Endothelial cell (in vitro differentiated cells): ENCODE measurements at regions not wholly inside any gene's neighbourhood (a gene's known extent, or its start where the extent isn't known, plus 50 kb on each side); places are given as distances from the start of the nearest gene placed in this dataset.
"Not testable (repeated sequence)": the region's sequence is repeated elsewhere in the genome, so short reads cannot be mapped to it uniquely, and the experiment has no call there.

Source experiments
- DNase-seq: peaks from one replicate; pipeline ENCODE4 v3.0.0; 2021; ENCODE audit warnings: low spot score
- H3K27ac Mint-ChIP-seq: one replicate; pipeline ENCODE4 v1.8.0; 2021; ENCODE audit warnings: mixed read lengths, inconsistent platforms; ENCODE audit not compliant: unreplicated experiment
- H3K27me3 Mint-ChIP-seq: one replicate; pipeline ENCODE4 v1.8.0; 2021; ENCODE audit warnings: mild to moderate bottlenecking, moderate library complexity, mixed read lengths, inconsistent platforms; ENCODE audit not compliant: unreplicated experiment
- H3K36me3 Mint-ChIP-seq: one replicate; pipeline ENCODE4 v1.8.0; 2021; ENCODE audit warnings: mild to moderate bottlenecking, low read depth, mixed read lengths, inconsistent platforms; ENCODE audit not compliant: unreplicated experiment
- H3K4me1 Mint-ChIP-seq: one replicate; pipeline ENCODE4 v1.8.0; 2021; ENCODE audit warnings: mild to moderate bottlenecking, mixed read lengths, inconsistent platforms; ENCODE audit not compliant: unreplicated experiment
- H3K4me3 Mint-ChIP-seq: one replicate; pipeline ENCODE4 v1.8.0; 2021; ENCODE audit warnings: mild to moderate bottlenecking, mixed read lengths, inconsistent platforms; ENCODE audit not compliant: unreplicated experiment
- H3K9me3 Mint-ChIP-seq: one replicate; pipeline ENCODE4 v1.8.0; 2021; ENCODE audit warnings: mixed read lengths, inconsistent platforms; ENCODE audit not compliant: unreplicated experiment
- TF ChIP-seq, protein P1 (sequence below): fragments of 200-600 bp; sonication (generic); IDR thresholded peaks from one replicate; pipeline ENCODE4 v1.5.0; 2021; ENCODE audit warnings: antibody characterized with exemption; ENCODE audit not compliant: unreplicated experiment

GRCh38 chr4:188658958-188659522, 519.8 kb downstream of the TRIML1 start:
- TF ChIP-seq, protein P1, sequence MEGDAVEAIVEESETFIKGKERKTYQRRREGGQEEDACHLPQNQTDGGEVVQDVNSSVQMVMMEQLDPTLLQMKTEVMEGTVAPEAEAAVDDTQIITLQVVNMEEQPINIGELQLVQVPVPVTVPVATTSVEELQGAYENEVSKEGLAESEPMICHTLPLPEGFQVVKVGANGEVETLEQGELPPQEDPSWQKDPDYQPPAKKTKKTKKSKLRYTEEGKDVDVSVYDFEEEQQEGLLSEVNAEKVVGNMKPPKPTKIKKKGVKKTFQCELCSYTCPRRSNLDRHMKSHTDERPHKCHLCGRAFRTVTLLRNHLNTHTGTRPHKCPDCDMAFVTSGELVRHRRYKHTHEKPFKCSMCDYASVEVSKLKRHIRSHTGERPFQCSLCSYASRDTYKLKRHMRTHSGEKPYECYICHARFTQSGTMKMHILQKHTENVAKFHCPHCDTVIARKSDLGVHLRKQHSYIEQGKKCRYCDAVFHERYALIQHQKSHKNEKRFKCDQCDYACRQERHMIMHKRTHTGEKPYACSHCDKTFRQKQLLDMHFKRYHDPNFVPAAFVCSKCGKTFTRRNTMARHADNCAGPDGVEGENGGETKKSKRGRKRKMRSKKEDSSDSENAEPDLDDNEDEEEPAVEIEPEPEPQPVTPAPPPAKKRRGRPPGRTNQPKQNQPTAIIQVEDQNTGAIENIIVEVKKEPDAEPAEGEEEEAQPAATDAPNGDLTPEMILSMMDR: no peak
- H3K36me3 Mint-ChIP-seq: no peaks in the 10 kb centered on the region
- H3K27me3 Mint-ChIP-seq: no peaks in the 10 kb centered on the region
- H3K9me3 Mint-ChIP-seq: no peaks in the 10 kb centered on the region
- no peak overlapping the region for H3K4me3 Mint-ChIP-seq
- no peaks in the 10 kb centered on the region for H3K4me1 Mint-ChIP-seq
- H3K27ac Mint-ChIP-seq: no peak overlapping the region
- DNase-seq: no peak

GRCh38 chr4:188660796-188661195, 521.6 kb downstream of the TRIML1 start:
- Mint-ChIP-seq H3K9me3 (no peaks in the 10 kb centered on the region), H3K4me3 (no peak overlapping the region), H3K27ac (no peak overlapping the region), H3K36me3 (no peaks in the 10 kb centered on the region), H3K27me3 (no peaks in the 10 kb centered on the region), H3K4me1 (no peaks in the 10 kb centered on the region)
- TF ChIP-seq, protein P1: no peak
- no peak for DNase-seq

- Mint-ChIP-seq H3K27me3 (no peaks in the 10 kb centered on the region), H3K9me3 (no peaks in the 10 kb centered on the region), H3K4me3 (no peak overlapping the region), H3K36me3 (no peaks in the 10 kb centered on the region), H3K4me1 (no peaks in the 10 kb centered on the region), H3K27ac (no peak overlapping the region)
- TF ChIP-seq, protein P1: no peak
- no peak for DNase-seq
These were observed 522.3 kb downstream of the TRIML1 start for GRCh38 chr4:188661502-188661901.

DNA sequence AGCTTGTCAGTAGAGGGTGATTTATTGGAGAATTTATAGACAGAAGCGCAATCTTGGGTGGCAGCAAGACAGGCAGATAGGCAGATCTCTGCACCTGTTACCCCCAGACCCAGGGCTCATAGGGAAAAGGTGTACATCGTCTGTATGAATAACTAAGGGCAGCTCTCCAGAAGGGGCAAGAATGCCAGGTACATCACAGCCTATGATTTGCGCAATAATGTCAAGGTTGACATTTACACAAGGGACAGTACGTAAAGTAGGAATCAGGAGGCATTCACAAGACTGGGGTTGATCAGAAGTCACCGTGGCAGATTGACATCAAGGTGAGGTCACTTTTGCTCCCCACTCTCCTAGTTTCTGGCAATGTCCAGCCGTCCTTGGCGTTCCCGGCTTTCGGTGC, 524.1 kb downstream of the TRIML1 start:
- TF ChIP-seq, protein P1: no peak
- Mint-ChIP-seq H3K4me3 (no peak overlapping the region), H3K9me3 (no peaks in the 10 kb centered on the region), H3K27me3 (no peaks in the 10 kb centered on the region), H3K36me3 (no peaks in the 10 kb centered on the region), H3K4me1 (no peaks in the 10 kb centered on the region), H3K27ac (no peak overlapping the region)
- DNase-seq: no peak

DNA sequence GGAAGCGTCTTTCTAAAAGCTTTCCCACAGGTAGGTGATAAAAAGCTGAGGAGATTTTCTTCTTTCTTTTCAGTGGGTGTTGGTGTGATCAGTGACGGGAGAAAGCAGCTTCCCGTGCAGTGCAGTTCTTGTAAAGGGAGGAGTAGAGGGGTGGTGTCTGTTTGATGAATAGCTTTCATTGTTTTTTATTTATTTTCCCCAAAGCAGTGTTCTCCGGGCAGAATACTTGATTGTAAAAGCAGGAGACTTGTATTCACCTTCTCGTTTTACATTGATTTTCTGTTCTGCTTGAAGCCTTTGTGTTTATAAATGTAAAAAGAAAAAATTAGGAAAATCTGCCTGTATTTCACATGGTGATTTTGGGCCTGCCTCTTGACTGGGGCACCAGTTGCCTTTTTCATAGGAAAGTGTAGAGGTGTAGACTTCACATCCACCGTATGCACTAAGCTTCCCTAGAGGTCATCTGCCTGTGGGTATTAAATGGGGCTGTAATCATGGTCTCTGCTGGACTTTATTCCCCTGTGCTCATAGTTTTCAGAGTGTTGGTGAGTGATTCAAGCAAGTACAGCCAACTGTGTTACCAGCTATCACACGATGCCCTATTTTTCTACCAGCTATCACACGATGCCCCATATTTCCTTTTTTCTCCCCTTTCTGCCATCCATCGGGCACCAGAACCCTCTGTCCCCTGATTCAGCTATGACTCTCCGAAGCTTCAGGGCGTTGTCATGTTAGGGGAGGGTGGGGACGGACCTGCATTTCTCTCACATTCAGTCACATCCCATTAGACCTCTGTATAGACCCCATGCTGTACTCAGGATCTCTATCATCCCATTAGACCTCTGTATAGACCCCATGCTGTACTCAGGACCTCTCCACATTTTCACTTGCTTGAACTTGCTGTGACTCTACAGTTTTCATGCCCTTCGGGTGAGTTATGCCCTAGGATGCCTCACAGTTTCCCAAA, 526.5 kb downstream of the TRIML1 start:
- no peaks in the 10 kb centered on the region for H3K4me1 Mint-ChIP-seq
- H3K4me3 Mint-ChIP-seq: no peak overlapping the region

DNA sequence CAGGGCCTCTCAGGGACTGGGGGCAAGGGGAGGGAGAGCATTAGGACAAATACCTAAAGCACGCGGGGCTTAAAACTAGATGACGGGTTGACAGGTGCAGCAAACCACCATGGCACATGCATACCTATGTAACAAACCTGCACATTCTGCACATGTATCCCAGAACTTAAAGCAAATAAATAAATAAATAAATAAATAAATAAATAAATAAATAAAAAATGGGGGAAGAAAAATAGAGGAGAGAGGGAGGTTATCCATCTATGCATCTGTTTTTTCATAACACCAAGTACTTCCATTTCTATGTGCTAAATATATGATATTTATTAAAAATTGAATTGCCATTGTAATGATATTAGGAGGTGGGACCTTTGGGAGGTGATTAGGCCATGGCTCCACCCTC, 539.5 kb downstream of the TRIML1 start:
- H3K27ac Mint-ChIP-seq, H3K27me3 Mint-ChIP-seq, H3K4me3 Mint-ChIP-seq: not testable (repeated sequence)

More for the DNA sequence above, 526.5 kb downstream of the TRIML1 start:
- no peaks in the 10 kb centered on the region for H3K27me3 Mint-ChIP-seq
- H3K36me3 Mint-ChIP-seq: no peaks in the 10 kb centered on the region
- H3K27ac Mint-ChIP-seq: no peak overlapping the region
- H3K9me3 Mint-ChIP-seq: no peaks in the 10 kb centered on the region
- DNase-seq: no peak
- TF ChIP-seq, protein P1: no peak

More for the DNA sequence above, 539.5 kb downstream of the TRIML1 start:
- H3K4me1 Mint-ChIP-seq, H3K9me3 Mint-ChIP-seq, H3K36me3 Mint-ChIP-seq, DNase-seq: not testable (repeated sequence)
